Endothelial cell of umbilical vein (primary cell): ENCODE measurements at regions not wholly inside any gene's neighbourhood (a gene's known extent, or its start where the extent isn't known, plus 50 kb on each side); places are given as distances from the start of the nearest gene placed in this dataset.

Experiments
- BruUV-seq: library from RNA; stranded (reverse); fragments of 400-500 nt; replicated peaks from 2 replicates; lab custom pipeline; 2021; lab: Mats Ljungman, UMichigan
- CTCF ChIA-PET: fragments of 300-600, 350-600 bp; sonication (Branson Sonifier 250); formaldehyde crosslinking; loops from one replicate; lab custom pipeline; 2021; ENCODE audit warnings: antibody characterized with exemption, inconsistent platforms; lab: Charles Lee
- POLR2A ChIA-PET: fragments of 300-600, 350-600 bp; sonication (Branson Sonifier 250); formaldehyde crosslinking; loops from one replicate; lab custom pipeline; 2021; ENCODE audit warnings: antibody characterized with exemption, inconsistent platforms; lab: Charles Lee
- DNase-seq: peaks from one replicate; pipeline ENCODE4 v3.0.0-alpha.2; 2011; ENCODE audit warnings: low read depth, low spot score
- FAIRE-seq: peaks from 2 replicates; lab custom pipeline; 2011; peaks lifted over from hg19 to GRCh38; lab: Jason Lieb, UNC
- H2AFZ ChIP-seq: 2 replicates; pipeline ENCODE4 v1.6.0; 2012; ENCODE audit warnings: low read depth, low read length, control low read depth, inconsistent platforms
- H3K27ac ChIP-seq: 2 replicates; pipeline ENCODE4 v1.5.1; 2011; ENCODE audit warnings: low read depth, mild to moderate bottlenecking, control low read depth, low read length, moderate library complexity; ENCODE audit not compliant: insufficient read depth
- H3K27me3 ChIP-seq, 2 experiments: 2 replicates each; pipeline versions ENCODE4 v1.6.0 to v1.6.1; 2011; ENCODE audit warnings: low read length in 2 of 2, mixed read lengths in 1 of 2; ENCODE audit not compliant: control insufficient read depth in 2 of 2, insufficient read depth in 2 of 2
- H3K36me3 ChIP-seq, 2 experiments: 2 replicates in 1 of 2; 3 replicates in 1 of 2; pipeline ENCODE4 v1.5.1; 2011; ENCODE audit warnings: low read length in 2 of 2, mild to moderate bottlenecking in 1 of 2, moderate library complexity in 1 of 2; ENCODE audit not compliant: control insufficient read depth in 2 of 2, insufficient read depth in 2 of 2; ENCODE audit errors: extremely low read depth in 1 of 2
- H3K4me1 ChIP-seq: 3 replicates; pipeline ENCODE4 v1.5.1; 2011; ENCODE audit warnings: mild to moderate bottlenecking, low read length; ENCODE audit not compliant: control insufficient read depth, insufficient read depth; ENCODE audit errors: extremely low read depth
- H3K4me2 ChIP-seq: 2 replicates; pipeline ENCODE4 v1.6.1; 2011; ENCODE audit warnings: low read length, control low read depth, mixed read lengths; ENCODE audit not compliant: insufficient read depth
- H3K4me3 ChIP-seq, 3 experiments: fragments of 200-600 bp in 1 of 3; sonication (generic), shearing (Covaris generic) in 1 of 3; replicated peaks in 1 of 3; 2 replicates each; pipeline ENCODE4 v1.5.1; 2011 to 2016; ENCODE audit warnings: control low read depth in 3 of 3, low read length in 3 of 3, mild to moderate bottlenecking in 2 of 3, inconsistent platforms in 1 of 3, low read depth in 1 of 3, moderate library complexity in 1 of 3; ENCODE audit not compliant: insufficient read depth in 1 of 3
- H3K79me2 ChIP-seq: 2 replicates; pipeline ENCODE4 v1.6.0; 2012; ENCODE audit warnings: low read length, inconsistent platforms; ENCODE audit not compliant: control insufficient read depth, insufficient read depth
- H3K9ac ChIP-seq: replicated peaks from 2 replicates; pipeline ENCODE3; 2011; ENCODE audit warnings: low read length, control low read depth; ENCODE audit not compliant: insufficient read depth; ENCODE audit errors: extremely low read depth
- H3K9me1 ChIP-seq: replicated peaks from 3 replicates; pipeline ENCODE4 v1.6.0; 2011; ENCODE audit warnings: mild to moderate bottlenecking, low read length; ENCODE audit not compliant: control insufficient read depth, insufficient read depth; ENCODE audit errors: extremely low read depth
- H3K9me3 ChIP-seq: replicated peaks from 2 replicates; pipeline ENCODE4 v1.5.1; 2012; ENCODE audit warnings: low read length, inconsistent platforms; ENCODE audit not compliant: control insufficient read depth, insufficient read depth
- H4K20me1 ChIP-seq: replicated peaks from 2 replicates; pipeline ENCODE3; 2011; ENCODE audit warnings: mild to moderate bottlenecking, low read length; ENCODE audit not compliant: control insufficient read depth, insufficient read depth; ENCODE audit errors: extremely low read depth
- EZH2 ChIP-seq: IDR thresholded peaks from 2 replicates; pipeline ENCODE4 v1.6.1; 2012; ENCODE audit warnings: borderline replicate concordance, low read depth, mild to moderate bottlenecking, moderate library complexity, low read length, inconsistent platforms; ENCODE audit not compliant: severe bottlenecking
- FOS ChIP-seq: IDR thresholded peaks from 2 replicates; pipeline ENCODE4 v1.6.1; 2011; ENCODE audit warnings: mild to moderate bottlenecking, low read length, moderate library complexity, borderline replicate concordance; ENCODE audit not compliant: insufficient read depth
- GATA2 ChIP-seq: IDR thresholded peaks from 2 replicates; pipeline ENCODE4 v1.7.0; 2011; ENCODE audit warnings: low read depth, mild to moderate bottlenecking, moderate library complexity, mixed read lengths, low read length; ENCODE audit not compliant: insufficient read length, insufficient read depth
- JUN ChIP-seq: IDR thresholded peaks from 2 replicates; pipeline ENCODE4 v1.6.1; 2011; ENCODE audit warnings: borderline replicate concordance, low read depth; ENCODE audit not compliant: insufficient read length, insufficient read depth
- MAX ChIP-seq: IDR thresholded peaks from 2 replicates; pipeline ENCODE4 v1.6.1; 2011; ENCODE audit not compliant: insufficient read depth, insufficient read length
- MYC ChIP-seq: IDR thresholded peaks from one replicate; pipeline ENCODE4 v1.6.1; 2011; ENCODE audit warnings: mild to moderate bottlenecking, low read depth, low read length
- POLR2A ChIP-seq: IDR thresholded peaks from 2 replicates; pipeline ENCODE4 v1.6.1; 2012; ENCODE audit warnings: low read depth, mild to moderate bottlenecking, control low read depth, low read length
- POLR2AphosphoS5 ChIP-seq: IDR thresholded peaks from 2 replicates; pipeline ENCODE4 v1.6.1; 2012; ENCODE audit warnings: low read depth, mild to moderate bottlenecking, control low read depth, low read length, moderate library complexity; ENCODE audit not compliant: insufficient read depth
- dilution Hi-C: fragments of 300-500 bp; cut with MboI; formaldehyde crosslinking; loops from one replicate; pipeline ENCODE4 v1.15.0; 2019; ENCODE audit warnings: low sequenced_read_pairs; ENCODE audit not compliant: extremely low pct_ligation_motif_present
- intact Hi-C: fragments of 100-400 bp; cut with micrococcal nuclease; formaldehyde crosslinking; loops from one replicate; pipeline ENCODE4 v1.10.0; 2022
- TF ChIP-seq, protein P1 (sequence below), 2 donors: IDR thresholded peaks; 1 replicate in 1 of 2; 2 replicates in 1 of 2; pipeline ENCODE4 v1.5.1; 2011; ENCODE audit warnings: low read length in 2 of 2, mild to moderate bottlenecking in 2 of 2, moderate library complexity in 2 of 2, control low read depth in 1 of 2, inconsistent platforms in 1 of 2, low read depth in 1 of 2; ENCODE audit not compliant: insufficient read depth in 1 of 2; ENCODE audit errors: extremely low read depth in 1 of 2

DNA sequence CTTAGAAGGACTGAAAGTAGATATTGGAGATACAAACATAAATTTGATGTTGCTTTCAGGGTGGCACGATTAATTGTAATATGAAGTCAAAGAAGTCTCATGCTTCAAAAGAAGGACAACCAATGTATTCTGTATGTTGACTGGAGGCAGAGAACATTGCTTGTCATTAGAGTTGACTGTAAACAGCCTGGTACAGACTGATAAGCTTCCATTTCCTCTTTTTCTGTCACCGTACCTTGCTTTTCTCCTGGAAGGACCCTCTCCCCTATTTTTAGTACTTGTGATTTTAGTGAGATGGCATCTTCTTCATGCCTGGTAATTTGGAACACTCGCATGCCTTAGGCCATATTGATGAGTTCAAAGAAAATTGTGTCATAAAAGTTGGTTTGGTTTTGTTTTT lies 809.4 kb downstream of the PRELID2 start:
- no peak overlapping the region for H3K4me3 ChIP-seq
- intact Hi-C loops (no loop called here), dilution Hi-C loops (no loop called here)
- DNase-seq (no peak), FAIRE-seq (no peak)
- no peaks in the 10 kb centered on the region for H3K9me1 ChIP-seq
- no peaks in the 10 kb centered on the region for H3K27me3 ChIP-seq
- no peak overlapping the region for H3K27ac ChIP-seq
- TF ChIP-seq, protein P1, sequence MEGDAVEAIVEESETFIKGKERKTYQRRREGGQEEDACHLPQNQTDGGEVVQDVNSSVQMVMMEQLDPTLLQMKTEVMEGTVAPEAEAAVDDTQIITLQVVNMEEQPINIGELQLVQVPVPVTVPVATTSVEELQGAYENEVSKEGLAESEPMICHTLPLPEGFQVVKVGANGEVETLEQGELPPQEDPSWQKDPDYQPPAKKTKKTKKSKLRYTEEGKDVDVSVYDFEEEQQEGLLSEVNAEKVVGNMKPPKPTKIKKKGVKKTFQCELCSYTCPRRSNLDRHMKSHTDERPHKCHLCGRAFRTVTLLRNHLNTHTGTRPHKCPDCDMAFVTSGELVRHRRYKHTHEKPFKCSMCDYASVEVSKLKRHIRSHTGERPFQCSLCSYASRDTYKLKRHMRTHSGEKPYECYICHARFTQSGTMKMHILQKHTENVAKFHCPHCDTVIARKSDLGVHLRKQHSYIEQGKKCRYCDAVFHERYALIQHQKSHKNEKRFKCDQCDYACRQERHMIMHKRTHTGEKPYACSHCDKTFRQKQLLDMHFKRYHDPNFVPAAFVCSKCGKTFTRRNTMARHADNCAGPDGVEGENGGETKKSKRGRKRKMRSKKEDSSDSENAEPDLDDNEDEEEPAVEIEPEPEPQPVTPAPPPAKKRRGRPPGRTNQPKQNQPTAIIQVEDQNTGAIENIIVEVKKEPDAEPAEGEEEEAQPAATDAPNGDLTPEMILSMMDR (IDR thresholded peaks at IDR 0.05; ENCODE audit: extremely low read depth in 1 of 2, insufficient read depth in 1 of 2, low read depth in 1 of 2, low read length in 2 of 2), result no peak
- TF ChIP-seq GATA2 (no peak), EZH2 (no peak), FOS (no peak), POLR2AphosphoS5 (no peak), MAX (no peak), MYC (no peak), JUN (no peak), POLR2A (no peak)
- H4K20me1 ChIP-seq, result no peaks in the 10 kb centered on the region
- H3K4me2 ChIP-seq, result no peak overlapping the region
- CTCF ChIA-PET, result interaction anchor here (1.0 kb wide), 1 partner anchor 10 kb away, joined by 3 read pairs; no protein-coding TSS in a partner anchor
- no peak overlapping the region for H2AFZ ChIP-seq
- no peaks in the 10 kb centered on the region for H3K4me1 ChIP-seq
- no peak overlapping the region for H3K9ac ChIP-seq
- H3K9me3 ChIP-seq, result no peaks in the 10 kb centered on the region
- H3K36me3 ChIP-seq, result no peaks in the 10 kb centered on the region
- BruUV-seq, result no TSS peak
- POLR2A ChIA-PET, result no interaction called here
- no peaks in the 10 kb centered on the region for H3K79me2 ChIP-seq
